ENCODE measurements at regions not wholly inside any gene's neighbourhood (a gene's known extent, or its start where the extent isn't known, plus 50 kb on each side); places are given as distances from the start of the nearest gene placed in this dataset.
"Not testable (repeated sequence)": the region's sequence is repeated elsewhere in the genome, so short reads cannot be mapped to it uniquely, and the experiment has no call there.

- no peak for DNase-seq
Measured at GRCh38 chr4:187000281-187000680, 276.6 kb upstream of the FAT1 start.

GRCh38 chr4:187002133-187002532 is 278.5 kb upstream of the FAT1 start:
- DNase-seq: not testable (repeated sequence)

- DNase-seq: no peak
Measured at GRCh38 chr4:187004628-187005027, 281.0 kb upstream of the FAT1 start.

GRCh38 chr4:187006189-187006618 is 282.5 kb upstream of the FAT1 start:
- no peak for DNase-seq

- no peak for DNase-seq
Measured at GRCh38 chr4:187010052-187010451, 286.4 kb upstream of the FAT1 start.

- DNase-seq: no peak
Measured at GRCh38 chr4:187016101-187016500, 292.4 kb upstream of the FAT1 start.

GRCh38 chr4:187017147-187017546 is 293.5 kb upstream of the FAT1 start:
- DNase-seq: no peak

- no peak for DNase-seq
Measured at GRCh38 chr4:187019896-187020295, 296.2 kb upstream of the FAT1 start.

- no peak for DNase-seq
Measured at GRCh38 chr4:187020676-187021075, 297.0 kb upstream of the FAT1 start.

GRCh38 chr4:187021436-187022205 is 298.0 kb upstream of the FAT1 start:
- no peak for DNase-seq

- no peak for DNase-seq
Measured at GRCh38 chr4:187027272-187027671, 303.6 kb upstream of the FAT1 start.

GRCh38 chr4:187042251-187042650 is 318.6 kb upstream of the FAT1 start:
- DNase-seq: no peak

- DNase-seq: no peak
Measured at GRCh38 chr4:187046471-187046870, 322.8 kb upstream of the FAT1 start.

GRCh38 chr4:187059021-187059420 is 335.4 kb upstream of the FAT1 start:
- DNase-seq: no peak

GRCh38 chr4:187059895-187060294 is 336.2 kb upstream of the FAT1 start:
- DNase-seq: no peak

- no peak for DNase-seq
Measured at GRCh38 chr4:187060551-187060950, 336.9 kb upstream of the FAT1 start.

GRCh38 chr4:187063251-187063650 is 339.6 kb upstream of the FAT1 start:
- no peak for DNase-seq

GRCh38 chr4:187064033-187064432 is 340.4 kb upstream of the FAT1 start:
- DNase-seq: no peak

- no peak for DNase-seq
Measured at GRCh38 chr4:187065396-187065795, 341.7 kb upstream of the FAT1 start.

- DNase-seq: no peak
Measured at GRCh38 chr4:187065806-187066205, 342.1 kb upstream of the FAT1 start.

- no peak for DNase-seq
Measured at GRCh38 chr4:187069398-187069797, 345.7 kb upstream of the FAT1 start.

GRCh38 chr4:187070158-187070557 is 346.5 kb upstream of the FAT1 start:
- no peak for DNase-seq

- DNase-seq: no peak
Measured at GRCh38 chr4:187070740-187071139, 347.1 kb upstream of the FAT1 start.

- no peak for DNase-seq
Measured at GRCh38 chr4:187071946-187072600, 348.4 kb upstream of the FAT1 start.

GRCh38 chr4:187073820-187074219 is 350.2 kb upstream of the FAT1 start:
- DNase-seq: no peak
